Naive B cell (primary cell): ENCODE measurements at regions not wholly inside any gene's neighbourhood (a gene's known extent, or its start where the extent isn't known, plus 50 kb on each side); places are given as distances from the start of the nearest gene placed in this dataset.
A peak's percentile ranks its signal among the peaks of the same experiment; 100 is the strongest.
"Not testable (repeated sequence)": the region's sequence is repeated elsewhere in the genome, so short reads cannot be mapped to it uniquely, and the experiment has no call there.

ENCODE experiments used
- ATAC-seq, 2 donors: fragments of 150-1000 bp; cut with Tn5 transposase; 2 replicates each; pipeline ENCODE4 v1.10.0; 2021; ENCODE audit warnings: low read depth in 2 of 2, mild to moderate bottlenecking in 2 of 2, moderate library complexity in 2 of 2
- DNase-seq: peaks from one replicate; pipeline ENCODE4 v3.0.0; 2022
- H3K27ac Mint-ChIP-seq, 6 donors: one replicate each; pipeline ENCODE4 v1.8.0; 2020 to 2022; ENCODE audit warnings: mild to moderate bottlenecking in 6 of 6, mixed read lengths in 6 of 6, moderate library complexity in 5 of 6, inconsistent platforms in 2 of 6
- H3K27me3 Mint-ChIP-seq, 3 donors: one replicate each; pipeline ENCODE4 v1.8.0; 2021 to 2022; ENCODE audit warnings: mixed read lengths in 3 of 3, mild to moderate bottlenecking in 1 of 3
- H3K36me3 Mint-ChIP-seq, 2 donors: one replicate each; pipeline ENCODE4 v1.8.0; 2020 to 2022; ENCODE audit warnings: mixed read lengths in 2 of 2, inconsistent platforms in 1 of 2, mild to moderate bottlenecking in 1 of 2
- H3K4me1 Mint-ChIP-seq, 3 donors: one replicate each; pipeline ENCODE4 v1.8.0; 2020 to 2022; ENCODE audit warnings: mixed read lengths in 3 of 3, inconsistent platforms in 1 of 3, mild to moderate bottlenecking in 1 of 3, moderate library complexity in 1 of 3
- H3K4me3 Mint-ChIP-seq, 8 donors: one replicate each; pipeline ENCODE4 v1.8.0; 2020 to 2022; ENCODE audit warnings: mild to moderate bottlenecking in 8 of 8, mixed read lengths in 8 of 8, moderate library complexity in 8 of 8, inconsistent platforms in 2 of 8
- H3K9me3 Mint-ChIP-seq, 7 donors: one replicate each; pipeline ENCODE4 v1.8.0; 2020 to 2022; ENCODE audit warnings: mixed read lengths in 7 of 7, mild to moderate bottlenecking in 5 of 7, inconsistent platforms in 2 of 7, moderate library complexity in 1 of 7

GRCh38 chr13:81102066-81102465, 761.1 kb upstream of the SPRY2 start:
- H3K9me3 Mint-ChIP-seq = peaks cover 0 to 12% (median 2%) of the 10 kb centered on the region in 7 donors
- not testable (repeated sequence) for H3K27ac Mint-ChIP-seq, H3K4me1 Mint-ChIP-seq, DNase-seq, ATAC-seq, H3K4me3 Mint-ChIP-seq, H3K27me3 Mint-ChIP-seq, H3K36me3 Mint-ChIP-seq

DNA sequence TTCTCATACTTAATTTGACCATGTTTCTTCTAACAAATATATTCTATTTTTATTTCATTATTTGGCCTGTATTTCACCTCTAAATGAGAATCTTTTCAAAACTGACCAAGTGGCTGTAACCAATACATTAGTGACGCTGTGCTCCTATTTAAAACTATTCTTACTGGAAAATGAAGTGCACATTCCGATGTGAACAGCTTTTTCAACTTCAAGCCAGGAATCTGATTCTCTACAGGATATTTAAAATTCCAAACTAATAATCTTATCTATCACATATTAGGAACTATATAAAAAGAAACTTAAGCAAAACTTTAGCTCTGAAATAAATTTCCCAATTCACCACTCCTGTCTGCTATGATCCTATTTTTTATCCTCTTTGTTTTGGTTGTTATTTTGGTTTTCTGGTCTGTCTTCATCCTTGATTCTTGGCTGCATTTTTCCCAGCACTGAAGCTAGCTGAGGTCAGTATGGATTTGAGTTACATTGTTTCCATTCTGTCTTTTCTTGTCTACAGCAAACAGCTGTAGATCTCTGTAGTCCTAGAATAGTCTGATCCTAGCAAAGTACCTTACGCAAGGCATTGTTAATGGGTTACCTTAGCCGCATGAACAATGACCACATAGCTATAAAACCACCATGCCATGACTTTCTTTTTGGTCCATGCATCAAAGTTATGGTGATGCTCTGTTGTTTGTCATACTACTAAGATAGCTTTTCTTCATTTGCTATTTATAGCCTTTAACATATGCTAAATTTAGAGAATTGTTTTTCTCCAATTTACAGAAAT, 748.6 kb upstream of the SPRY2 start:
- Mint-ChIP-seq H3K36me3 (no peaks in the 10 kb centered on the region), H3K4me3 (no peak overlapping the region), H3K4me1 (no peaks in the 10 kb centered on the region), H3K27me3 (no peaks in the 10 kb centered on the region), H3K9me3 (peaks cover 0 to 5% (median 0%) of the 10 kb centered on the region in 7 donors), H3K27ac (peak overlapping the region in 1 of 6 donors; percentile 25)
- no peak for ATAC-seq
- DNase-seq = no peak

DNA sequence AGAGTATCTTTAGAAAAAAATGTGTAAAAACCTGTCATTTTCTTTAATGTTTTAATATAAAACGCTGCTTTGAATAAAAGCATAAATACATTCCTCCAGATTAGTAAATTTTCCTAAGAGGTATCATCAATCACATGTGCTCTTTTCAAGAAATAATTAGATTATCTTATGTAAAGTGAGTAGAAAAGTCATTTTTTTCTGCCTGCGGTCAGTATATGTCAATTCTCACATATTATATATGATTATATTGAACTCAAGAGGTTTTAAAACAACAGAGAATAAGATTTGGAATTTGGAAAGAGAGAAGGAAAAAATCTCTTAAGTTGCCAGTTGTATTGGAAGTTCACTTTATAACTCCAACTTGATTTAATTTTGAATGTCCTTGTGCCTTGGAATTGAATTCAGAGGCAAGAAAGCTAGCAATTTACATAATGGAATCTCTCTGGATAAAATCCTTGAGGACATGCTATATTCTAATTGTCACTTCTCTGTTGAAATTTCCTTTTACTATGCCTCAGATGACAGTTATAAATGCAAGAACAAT, 740.1 kb upstream of the SPRY2 start:
- Mint-ChIP-seq H3K27me3 (no peaks in the 10 kb centered on the region), H3K27ac (no peak overlapping the region), H3K4me3 (no peak overlapping the region), H3K4me1 (no peaks in the 10 kb centered on the region), H3K36me3 (no peaks in the 10 kb centered on the region), H3K9me3 (peaks cover 0 to 7% (median 0%) of the 10 kb centered on the region in 7 donors)
- ATAC-seq (no peak), DNase-seq (no peak)

GRCh38 chr13:81078048-81078447, 737.1 kb upstream of the SPRY2 start:
- no peaks in the 10 kb centered on the region for H3K36me3 Mint-ChIP-seq
- DNase-seq = no peak
- no peak overlapping the region for H3K27ac Mint-ChIP-seq
- no peak for ATAC-seq
- H3K27me3 Mint-ChIP-seq = no peaks in the 10 kb centered on the region
- H3K4me1 Mint-ChIP-seq = no peaks in the 10 kb centered on the region
- peaks cover 0 to 7% (median 0%) of the 10 kb centered on the region in 7 donors for H3K9me3 Mint-ChIP-seq
- no peak overlapping the region for H3K4me3 Mint-ChIP-seq

GRCh38 chr13:81069822-81070221, 728.9 kb upstream of the SPRY2 start:
- not testable (repeated sequence) for H3K4me1 Mint-ChIP-seq, H3K27me3 Mint-ChIP-seq, DNase-seq, H3K4me3 Mint-ChIP-seq, H3K9me3 Mint-ChIP-seq, H3K27ac Mint-ChIP-seq, ATAC-seq, H3K36me3 Mint-ChIP-seq

GRCh38 chr13:81058916-81059290, 718.0 kb upstream of the SPRY2 start:
- Mint-ChIP-seq H3K36me3 (no peaks in the 10 kb centered on the region), H3K4me3 (no peak overlapping the region), H3K4me1 (no peaks in the 10 kb centered on the region), H3K9me3 (peaks cover 0 to 3% (median 0%) of the 10 kb centered on the region in 7 donors), H3K27me3 (no peaks in the 10 kb centered on the region), H3K27ac (no peak overlapping the region)
- no peak for ATAC-seq
- DNase-seq = no peak

GRCh38 chr13:81058211-81058915, 717.4 kb upstream of the SPRY2 start:
- DNase-seq (no peak), ATAC-seq (no peak)
- no peaks in the 10 kb centered on the region for H3K27me3 Mint-ChIP-seq
- no peak overlapping the region for H3K27ac Mint-ChIP-seq
- peaks cover 0 to under 1% (median 0%) of the 10 kb centered on the region in 7 donors for H3K9me3 Mint-ChIP-seq
- no peaks in the 10 kb centered on the region for H3K36me3 Mint-ChIP-seq
- no peak overlapping the region for H3K4me3 Mint-ChIP-seq
- no peaks in the 10 kb centered on the region for H3K4me1 Mint-ChIP-seq

DNA sequence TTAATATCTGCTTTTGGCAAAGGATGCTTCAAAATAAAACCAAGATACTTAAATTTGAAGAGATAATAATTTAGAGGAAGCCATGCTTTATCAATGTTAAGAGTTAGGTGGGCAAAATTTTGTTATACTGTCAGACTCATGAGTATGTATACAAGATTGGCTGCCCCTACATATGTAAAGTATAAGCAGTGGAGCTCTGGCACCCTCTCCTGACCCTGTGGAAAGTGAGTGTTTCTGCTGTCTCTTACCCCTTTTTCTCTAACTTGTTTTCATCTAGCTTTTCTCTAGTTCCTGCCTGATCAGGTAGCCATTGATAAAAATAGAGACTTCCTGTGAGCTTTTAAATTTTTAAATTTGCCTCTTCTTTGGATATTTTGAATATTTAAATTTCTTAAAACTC, 710.9 kb upstream of the SPRY2 start:
- Mint-ChIP-seq H3K27me3 (no peaks in the 10 kb centered on the region), H3K9me3 (no peaks in the 10 kb centered on the region), H3K4me1 (no peaks in the 10 kb centered on the region), H3K27ac (no peak overlapping the region), H3K4me3 (no peak overlapping the region), H3K36me3 (no peaks in the 10 kb centered on the region)
- DNase-seq = no peak
- no peak for ATAC-seq

DNA sequence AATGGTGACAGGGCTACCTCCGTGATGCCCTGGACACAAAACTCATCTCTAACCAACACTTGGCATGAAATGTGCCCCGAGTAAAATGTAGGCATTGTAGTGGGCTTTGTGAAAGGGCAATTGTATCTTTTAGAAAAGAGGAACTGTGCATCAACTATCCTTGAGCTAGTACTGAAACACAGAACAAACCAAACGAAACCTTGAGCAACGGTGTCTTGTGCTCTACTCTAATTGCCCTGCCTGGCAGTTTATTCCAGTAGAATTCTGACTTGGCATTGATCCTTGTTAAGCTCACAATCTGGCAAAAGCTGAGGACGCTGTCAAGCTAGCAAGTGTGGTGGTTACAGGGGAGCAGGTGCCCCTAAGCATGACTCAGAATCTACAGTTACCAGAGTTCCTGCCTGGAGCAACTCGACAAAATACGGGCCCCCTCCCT, 707.1 kb upstream of the SPRY2 start:
- no peaks in the 10 kb centered on the region for H3K9me3 Mint-ChIP-seq
- H3K36me3 Mint-ChIP-seq = no peaks in the 10 kb centered on the region
- ATAC-seq (no peak), DNase-seq (no peak)
- H3K4me3 Mint-ChIP-seq = no peak overlapping the region
- H3K27ac Mint-ChIP-seq = no peak overlapping the region
- no peaks in the 10 kb centered on the region for H3K27me3 Mint-ChIP-seq
- no peaks in the 10 kb centered on the region for H3K4me1 Mint-ChIP-seq

GRCh38 chr13:81041761-81042160, 700.8 kb upstream of the SPRY2 start:
- DNase-seq = no peak
- no peak overlapping the region for H3K4me3 Mint-ChIP-seq
- ATAC-seq = no peak
- no peak overlapping the region for H3K27ac Mint-ChIP-seq
- H3K4me1 Mint-ChIP-seq = no peaks in the 10 kb centered on the region
- peaks cover 0 to 21% (median 3%) of the 10 kb centered on the region in 7 donors for H3K9me3 Mint-ChIP-seq
- no peaks in the 10 kb centered on the region for H3K27me3 Mint-ChIP-seq
- H3K36me3 Mint-ChIP-seq = no peaks in the 10 kb centered on the region

DNA sequence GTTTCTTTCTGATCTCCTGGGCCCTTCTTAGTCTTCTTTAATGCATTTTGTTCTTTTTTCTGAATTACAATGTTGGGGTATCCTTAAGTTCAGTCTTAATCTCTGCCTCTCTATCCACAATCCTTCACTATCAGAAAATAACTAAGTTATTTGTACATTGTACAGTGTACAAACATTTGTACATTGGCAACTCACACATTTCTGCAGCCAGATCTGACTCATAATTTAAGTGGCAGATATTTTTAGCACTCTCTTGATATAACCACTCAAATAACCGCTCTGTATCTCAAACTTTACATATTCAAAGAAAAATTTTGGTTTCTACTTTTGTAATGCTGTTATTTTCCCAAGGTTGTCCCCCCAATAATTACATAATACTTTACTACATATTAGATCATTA, 691.1 kb upstream of the SPRY2 start:
- H3K4me1 Mint-ChIP-seq = no peaks in the 10 kb centered on the region
- peaks cover 0 to 12% (median 0%) of the 10 kb centered on the region in 3 donors for H3K27me3 Mint-ChIP-seq
- DNase-seq (no peak), ATAC-seq (no peak)
- no peaks in the 10 kb centered on the region for H3K36me3 Mint-ChIP-seq
- H3K4me3 Mint-ChIP-seq = no peak overlapping the region
- H3K9me3 Mint-ChIP-seq = peaks cover 0 to 2% (median 0%) of the 10 kb centered on the region in 7 donors
- H3K27ac Mint-ChIP-seq = no peak overlapping the region

DNA sequence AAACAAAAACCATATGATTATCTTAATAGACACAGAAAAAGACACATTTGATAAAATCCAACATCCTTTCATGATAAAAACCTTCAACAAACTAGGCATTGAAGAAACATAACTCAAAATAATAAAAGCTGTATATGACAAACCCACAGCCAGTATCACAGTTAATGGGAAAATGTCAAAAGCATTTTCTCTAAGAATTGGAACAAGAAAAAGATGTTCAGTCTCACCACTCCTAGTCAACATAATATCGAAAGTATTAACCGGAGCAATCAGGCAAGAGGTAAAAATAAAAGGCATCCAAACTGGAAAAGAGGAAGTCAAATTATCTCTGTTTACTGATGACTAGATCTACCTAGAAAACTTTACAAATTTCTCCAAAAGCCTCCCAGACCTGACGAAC, 684.2 kb upstream of the SPRY2 start:
- no peak for ATAC-seq
- H3K27me3 Mint-ChIP-seq = no peaks in the 10 kb centered on the region
- H3K36me3 Mint-ChIP-seq = peaks cover 0 to 4% of the 10 kb centered on the region in 2 donors
- DNase-seq = no peak
- H3K4me3 Mint-ChIP-seq = no peak overlapping the region
- H3K27ac Mint-ChIP-seq = no peak overlapping the region
- peaks cover 0 to 32% (median 8%) of the 10 kb centered on the region in 7 donors for H3K9me3 Mint-ChIP-seq
- H3K4me1 Mint-ChIP-seq = no peaks in the 10 kb centered on the region

- H3K4me1 Mint-ChIP-seq = no peaks in the 10 kb centered on the region
- peaks cover 0 to 4% of the 10 kb centered on the region in 2 donors for H3K36me3 Mint-ChIP-seq
- peaks cover 0 to 32% (median 8%) of the 10 kb centered on the region in 7 donors for H3K9me3 Mint-ChIP-seq
Measured at GRCh38 chr13:81021284-81021840, 680.4 kb upstream of the SPRY2 start.

DNA sequence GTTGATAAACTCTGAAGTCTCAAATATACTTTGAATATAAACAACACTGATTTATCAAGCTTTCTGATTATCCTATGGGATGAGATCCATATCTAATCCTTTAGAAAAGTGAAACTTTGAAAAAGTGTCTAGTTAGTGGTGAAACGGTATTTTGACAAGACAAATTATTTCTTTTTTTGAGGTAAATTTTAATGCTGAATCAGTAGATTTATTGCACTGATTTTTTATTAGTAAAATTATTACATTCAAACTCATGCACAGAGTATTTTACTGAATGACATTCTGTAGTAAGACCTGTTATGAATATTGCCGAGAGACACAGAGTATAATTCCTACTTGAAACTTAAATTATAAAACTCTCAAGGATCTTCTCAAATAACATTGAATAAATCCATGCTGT, 679.1 kb upstream of the SPRY2 start:
- no peaks in the 10 kb centered on the region for H3K4me1 Mint-ChIP-seq
- peaks cover 0 to 4% of the 10 kb centered on the region in 2 donors for H3K36me3 Mint-ChIP-seq
- H3K27me3 Mint-ChIP-seq = no peaks in the 10 kb centered on the region
- no peak overlapping the region for H3K4me3 Mint-ChIP-seq
- peaks cover 0 to 46% (median 8%) of the 10 kb centered on the region in 7 donors for H3K9me3 Mint-ChIP-seq
- ATAC-seq (no peak), DNase-seq (no peak)
- H3K27ac Mint-ChIP-seq = no peak overlapping the region

More at GRCh38 chr13:81021284-81021840, 680.4 kb upstream of the SPRY2 start:
- Mint-ChIP-seq H3K27ac (no peak overlapping the region), H3K27me3 (no peaks in the 10 kb centered on the region), H3K4me3 (peak overlapping the region in 1 of 8 donors; percentile 2)
- no peak for ATAC-seq
- DNase-seq = no peak
